GM23338 (cell line): ENCODE measurements at regions not wholly inside any gene's neighbourhood (a gene's known extent, or its start where the extent isn't known, plus 50 kb on each side); places are given as distances from the start of the nearest gene placed in this dataset.

Experiments
- ATAC-seq: fragments of 200-7000 bp; cut with Tn5 transposase; 3 replicates; pipeline ENCODE4 v1.9.1; 2020
- DNase-seq: peaks from one replicate; pipeline ENCODE4 v3.0.0-alpha.2; 2015; ENCODE audit warnings: low spot score
- H2AFZ ChIP-seq: fragments of 200-600 bp; sonication (generic); 2 replicates; pipeline ENCODE4 v1.8.0; 2016; ENCODE audit warnings: antibody characterized with exemption, mild to moderate bottlenecking, moderate library complexity
- H3F3A ChIP-seq: fragments of 200-600 bp; sonication (generic); replicated peaks from 2 replicates; pipeline ENCODE4 v1.8.0; 2017; ENCODE audit warnings: antibody characterized with exemption, mixed run types, low read depth
- H3K27ac ChIP-seq: fragments of 200-600 bp; sonication (generic); 2 replicates; pipeline ENCODE4 v1.6.1; 2016; ENCODE audit warnings: low read depth
- H3K27me3 ChIP-seq: fragments of 200-600 bp; sonication (generic); 2 replicates; pipeline ENCODE4 v1.8.0; 2016; ENCODE audit warnings: mild to moderate bottlenecking, mixed run types, moderate library complexity; ENCODE audit not compliant: insufficient read depth
- H3K36me3 ChIP-seq: fragments of 200-600 bp; sonication (generic); 2 replicates; pipeline ENCODE4 v1.8.0; 2016; ENCODE audit warnings: mild to moderate bottlenecking; ENCODE audit not compliant: insufficient read depth
- H3K4me1 ChIP-seq: fragments of 200-600 bp; sonication (generic); 2 replicates; pipeline ENCODE4 v1.8.0; 2016; ENCODE audit warnings: mild to moderate bottlenecking, moderate library complexity; ENCODE audit not compliant: insufficient read depth
- H3K4me2 ChIP-seq: fragments of 200-600 bp; sonication (generic); 2 replicates; pipeline ENCODE4 v1.7.1; 2017; ENCODE audit warnings: mixed run types
- H3K4me3 ChIP-seq: fragments of 200-600 bp; sonication (generic); 2 replicates; pipeline ENCODE4 v1.6.1; 2016; ENCODE audit warnings: mixed run types
- H3K79me2 ChIP-seq: fragments of 200-600 bp; sonication (generic); replicated peaks from 2 replicates; pipeline ENCODE4 v1.8.0; 2017; ENCODE audit warnings: mild to moderate bottlenecking; ENCODE audit not compliant: insufficient read depth
- H3K9me2 ChIP-seq: fragments of 200-600 bp; sonication (generic); 2 replicates; pipeline ENCODE4 v1.8.0; 2017; ENCODE audit not compliant: insufficient read depth
- H4K20me1 ChIP-seq: fragments of 200-600 bp; sonication (generic); replicated peaks from 2 replicates; pipeline ENCODE4 v1.8.0; 2017; ENCODE audit warnings: mild to moderate bottlenecking; ENCODE audit not compliant: insufficient read depth
- H3K27ac Mint-ChIP-seq: 2 replicates; pipeline ENCODE4 v1.8.0; 2020; ENCODE audit warnings: inconsistent platforms, mild to moderate bottlenecking, moderate library complexity, mixed read lengths
- H3K27me3 Mint-ChIP-seq: 3 replicates; pipeline ENCODE4 v1.8.0; 2022; ENCODE audit warnings: low read depth, mild to moderate bottlenecking, moderate library complexity, mixed read lengths, inconsistent platforms; ENCODE audit not compliant: insufficient read depth, poor library complexity
- H3K36me3 Mint-ChIP-seq: 3 replicates; pipeline ENCODE4 v1.8.0; 2021; ENCODE audit warnings: low read depth, mild to moderate bottlenecking, inconsistent platforms, moderate library complexity, mixed read lengths
- H3K4me1 Mint-ChIP-seq: 3 replicates; pipeline ENCODE4 v1.8.0; 2020; ENCODE audit warnings: mild to moderate bottlenecking, inconsistent platforms, mixed read lengths
- H3K4me3 Mint-ChIP-seq: 3 replicates; pipeline ENCODE4 v1.8.0; 2021; ENCODE audit warnings: moderate library complexity, mild to moderate bottlenecking, inconsistent platforms, mixed read lengths
- H3K9me3 Mint-ChIP-seq: 3 replicates; pipeline ENCODE4 v1.8.0; 2020; ENCODE audit warnings: moderate library complexity, mild to moderate bottlenecking, inconsistent platforms, mixed read lengths
- CREB1 ChIP-seq: fragments of 250-450 bp; sonication (Bioruptor Pico); IDR thresholded peaks from 2 replicates; pipeline ENCODE4 v1.5.0; 2020; ENCODE audit warnings: low read depth, mild to moderate bottlenecking, moderate library complexity
- CTCF ChIP-seq, 2 experiments: fragments of 200-600 bp in 1 of 2; sonication (generic) in 1 of 2; conservative IDR thresholded peaks; 2 replicates each; pipeline versions ENCODE4 v1.5.1 to v1.6.1; 2016 to 2017; ENCODE audit warnings: antibody characterized with exemption in 2 of 2, low read depth in 2 of 2, mild to moderate bottlenecking in 2 of 2, moderate library complexity in 1 of 2
- EZH2 ChIP-seq: fragments of 200-600 bp; sonication (generic); IDR thresholded peaks from one replicate; pipeline ENCODE4 v1.8.0; 2017; ENCODE audit warnings: antibody characterized with exemption, mild to moderate bottlenecking, low read depth; ENCODE audit not compliant: unreplicated experiment
- JUNB ChIP-seq: IDR thresholded peaks from one replicate; pipeline ENCODE4 v1.6.1; 2016; ENCODE audit warnings: antibody characterized with exemption; ENCODE audit not compliant: unreplicated experiment
- NANOG ChIP-seq: IDR thresholded peaks from 2 replicates; pipeline ENCODE4 v1.6.1; 2016; ENCODE audit warnings: antibody characterized with exemption, borderline replicate concordance
- REST ChIP-seq: IDR thresholded peaks from one replicate; pipeline ENCODE4 v1.6.1; 2018; ENCODE audit warnings: antibody characterized with exemption; ENCODE audit not compliant: unreplicated experiment
- STAT1 ChIP-seq: IDR thresholded peaks from one replicate; pipeline ENCODE4 v1.6.1; 2016; ENCODE audit warnings: antibody characterized with exemption; ENCODE audit not compliant: unreplicated experiment
- ZNF114 ChIP-seq: fragments of 250-450 bp; sonication (Bioruptor Pico); IDR thresholded peaks from 2 replicates; pipeline ENCODE4 v1.5.0; 2020; ENCODE audit warnings: mild to moderate bottlenecking, moderate library complexity
- ZNF331 ChIP-seq: fragments of 250-450 bp; sonication (Bioruptor Pico); IDR thresholded peaks from 2 replicates; pipeline ENCODE4 v1.5.0; 2020; ENCODE audit warnings: low read depth, mild to moderate bottlenecking, moderate library complexity
- TF ChIP-seq, protein P1 (sequence below): fragments of 250-450 bp; sonication (Bioruptor Pico); IDR thresholded peaks from 2 replicates; pipeline ENCODE4 v1.5.0; 2020; ENCODE audit warnings: mild to moderate bottlenecking, moderate library complexity
- TF ChIP-seq, protein P2 (sequence below): IDR thresholded peaks from 2 replicates; pipeline ENCODE4 v1.6.1; 2016; ENCODE audit warnings: antibody characterized with exemption

DNA sequence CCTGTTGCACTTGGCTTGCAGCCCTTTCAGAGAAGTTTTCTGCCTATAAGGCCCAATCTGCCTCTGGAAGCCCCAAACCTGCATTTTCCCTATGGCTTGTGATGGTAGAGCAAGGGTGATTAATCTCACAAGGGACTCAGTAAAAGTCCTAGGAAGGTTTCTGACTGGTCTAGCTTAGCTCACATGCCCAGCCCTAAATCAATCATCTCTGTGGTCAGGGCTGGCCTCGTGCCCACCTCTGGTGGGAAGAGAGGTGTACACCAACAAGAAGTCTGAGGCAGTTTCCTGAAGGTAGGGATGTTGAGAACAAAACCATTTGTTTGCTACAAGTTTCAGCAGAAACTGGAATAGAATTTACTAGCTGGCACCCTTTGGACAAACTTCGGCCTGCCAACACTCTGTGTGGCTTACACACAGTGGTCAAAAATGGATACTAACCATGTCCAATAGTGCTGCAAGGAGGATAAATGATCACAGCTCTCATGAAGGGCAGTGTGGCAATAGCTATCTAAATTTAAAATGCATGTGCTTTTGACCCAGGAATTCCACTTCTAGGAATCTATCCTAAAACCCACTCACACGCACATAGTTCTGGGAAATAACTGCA lies 96.4 kb downstream of the EN1 start:
- no peaks in the 10 kb centered on the region for H3K36me3 ChIP-seq
- no peak for DNase-seq
- Mint-ChIP-seq H3K9me3 (peaks cover 3% of the 10 kb centered on the region; the same call in 2 of the 3 replicates), H3K36me3 (peaks cover under 1% of the 10 kb centered on the region; the same call in 1 of the 3 replicates), H3K4me1 (peaks cover 7% of the 10 kb centered on the region; the same call in 2 of the 3 replicates), H3K27ac (no peak overlapping the region), H3K27me3 (peaks cover 8% of the 10 kb centered on the region), H3K4me3 (no peak overlapping the region)
- H3K27ac ChIP-seq = no peak overlapping the region
- no peaks in the 10 kb centered on the region for H3K27me3 ChIP-seq
- no peaks in the 10 kb centered on the region for H4K20me1 ChIP-seq
- TF ChIP-seq JUNB (no peak), STAT1 (no peak), ZNF331 (CRISPR knock-in tag) (no peak), CTCF (conservative IDR thresholded peaks at IDR 0.05; ENCODE audit: low read depth in 2 of 2) (no peak), EZH2 (no peak), CREB1 (CRISPR knock-in tag) (no peak), NANOG (no peak), REST (no peak), ZNF114 (CRISPR knock-in tag) (no peak)
- TF ChIP-seq, protein P1, sequence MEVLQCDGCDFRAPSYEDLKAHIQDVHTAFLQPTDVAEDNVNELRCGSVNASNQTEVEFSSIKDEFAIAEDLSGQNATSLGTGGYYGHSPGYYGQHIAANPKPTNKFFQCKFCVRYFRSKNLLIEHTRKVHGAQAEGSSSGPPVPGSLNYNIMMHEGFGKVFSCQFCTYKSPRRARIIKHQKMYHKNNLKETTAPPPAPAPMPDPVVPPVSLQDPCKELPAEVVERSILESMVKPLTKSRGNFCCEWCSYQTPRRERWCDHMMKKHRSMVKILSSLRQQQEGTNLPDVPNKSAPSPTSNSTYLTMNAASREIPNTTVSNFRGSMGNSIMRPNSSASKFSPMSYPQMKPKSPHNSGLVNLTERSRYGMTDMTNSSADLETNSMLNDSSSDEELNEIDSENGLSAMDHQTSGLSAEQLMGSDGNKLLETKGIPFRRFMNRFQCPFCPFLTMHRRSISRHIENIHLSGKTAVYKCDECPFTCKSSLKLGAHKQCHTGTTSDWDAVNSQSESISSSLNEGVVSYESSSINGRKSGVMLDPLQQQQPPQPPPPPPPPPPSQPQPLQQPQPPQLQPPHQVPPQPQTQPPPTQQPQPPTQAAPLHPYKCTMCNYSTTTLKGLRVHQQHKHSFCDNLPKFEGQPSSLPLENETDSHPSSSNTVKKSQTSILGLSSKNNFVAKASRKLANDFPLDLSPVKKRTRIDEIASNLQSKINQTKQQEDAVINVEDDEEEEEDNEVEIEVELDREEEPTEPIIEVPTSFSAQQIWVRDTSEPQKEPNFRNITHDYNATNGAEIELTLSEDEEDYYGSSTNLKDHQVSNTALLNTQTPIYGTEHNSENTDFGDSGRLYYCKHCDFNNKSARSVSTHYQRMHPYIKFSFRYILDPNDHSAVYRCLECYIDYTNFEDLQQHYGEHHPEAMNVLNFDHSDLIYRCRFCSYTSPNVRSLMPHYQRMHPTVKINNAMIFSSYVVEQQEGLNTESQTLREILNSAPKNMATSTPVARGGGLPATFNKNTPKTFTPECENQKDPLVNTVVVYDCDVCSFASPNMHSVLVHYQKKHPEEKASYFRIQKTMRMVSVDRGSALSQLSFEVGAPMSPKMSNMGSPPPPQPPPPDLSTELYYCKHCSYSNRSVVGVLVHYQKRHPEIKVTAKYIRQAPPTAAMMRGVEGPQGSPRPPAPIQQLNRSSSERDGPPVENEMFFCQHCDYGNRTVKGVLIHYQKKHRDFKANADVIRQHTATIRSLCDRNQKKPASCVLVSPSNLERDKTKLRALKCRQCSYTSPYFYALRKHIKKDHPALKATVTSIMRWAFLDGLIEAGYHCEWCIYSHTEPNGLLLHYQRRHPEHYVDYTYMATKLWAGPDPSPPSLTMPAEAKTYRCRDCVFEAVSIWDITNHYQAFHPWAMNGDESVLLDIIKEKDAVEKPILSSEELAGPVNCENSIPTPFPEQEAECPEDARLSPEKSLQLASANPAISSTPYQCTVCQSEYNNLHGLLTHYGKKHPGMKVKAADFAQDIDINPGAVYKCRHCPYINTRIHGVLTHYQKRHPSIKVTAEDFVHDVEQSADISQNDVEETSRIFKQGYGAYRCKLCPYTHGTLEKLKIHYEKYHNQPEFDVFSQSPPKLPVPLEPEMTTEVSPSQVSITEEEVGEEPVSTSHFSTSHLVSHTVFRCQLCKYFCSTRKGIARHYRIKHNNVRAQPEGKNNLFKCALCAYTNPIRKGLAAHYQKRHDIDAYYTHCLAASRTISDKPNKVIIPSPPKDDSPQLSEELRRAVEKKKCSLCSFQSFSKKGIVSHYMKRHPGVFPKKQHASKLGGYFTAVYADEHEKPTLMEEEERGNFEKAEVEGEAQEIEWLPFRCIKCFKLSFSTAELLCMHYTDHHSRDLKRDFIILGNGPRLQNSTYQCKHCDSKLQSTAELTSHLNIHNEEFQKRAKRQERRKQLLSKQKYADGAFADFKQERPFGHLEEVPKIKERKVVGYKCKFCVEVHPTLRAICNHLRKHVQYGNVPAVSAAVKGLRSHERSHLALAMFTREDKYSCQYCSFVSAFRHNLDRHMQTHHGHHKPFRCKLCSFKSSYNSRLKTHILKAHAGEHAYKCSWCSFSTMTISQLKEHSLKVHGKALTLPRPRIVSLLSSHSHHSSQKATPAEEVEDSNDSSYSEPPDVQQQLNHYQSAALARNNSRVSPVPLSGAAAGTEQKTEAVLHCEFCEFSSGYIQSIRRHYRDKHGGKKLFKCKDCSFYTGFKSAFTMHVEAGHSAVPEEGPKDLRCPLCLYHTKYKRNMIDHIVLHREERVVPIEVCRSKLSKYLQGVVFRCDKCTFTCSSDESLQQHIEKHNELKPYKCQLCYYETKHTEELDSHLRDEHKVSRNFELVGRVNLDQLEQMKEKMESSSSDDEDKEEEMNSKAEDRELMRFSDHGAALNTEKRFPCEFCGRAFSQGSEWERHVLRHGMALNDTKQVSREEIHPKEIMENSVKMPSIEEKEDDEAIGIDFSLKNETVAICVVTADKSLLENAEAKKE (CRISPR knock-in tag) = no peak
- TF ChIP-seq, protein P2, sequence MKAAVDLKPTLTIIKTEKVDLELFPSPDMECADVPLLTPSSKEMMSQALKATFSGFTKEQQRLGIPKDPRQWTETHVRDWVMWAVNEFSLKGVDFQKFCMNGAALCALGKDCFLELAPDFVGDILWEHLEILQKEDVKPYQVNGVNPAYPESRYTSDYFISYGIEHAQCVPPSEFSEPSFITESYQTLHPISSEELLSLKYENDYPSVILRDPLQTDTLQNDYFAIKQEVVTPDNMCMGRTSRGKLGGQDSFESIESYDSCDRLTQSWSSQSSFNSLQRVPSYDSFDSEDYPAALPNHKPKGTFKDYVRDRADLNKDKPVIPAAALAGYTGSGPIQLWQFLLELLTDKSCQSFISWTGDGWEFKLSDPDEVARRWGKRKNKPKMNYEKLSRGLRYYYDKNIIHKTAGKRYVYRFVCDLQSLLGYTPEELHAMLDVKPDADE = no peak
- H3K9me2 ChIP-seq = peaks cover 14% of the 10 kb centered on the region; the same call in 1 of the 2 replicates
- H3K79me2 ChIP-seq = no peaks in the 10 kb centered on the region
- no peak overlapping the region for H2AFZ ChIP-seq
- no peak for ATAC-seq
- H3K4me1 ChIP-seq = peaks cover 20% of the 10 kb centered on the region
- no peak overlapping the region for H3K4me2 ChIP-seq
- no peaks in the 10 kb centered on the region for H3F3A ChIP-seq
- H3K4me3 ChIP-seq = no peak overlapping the region
